ENCODE measurements at regions not wholly inside any gene's neighbourhood (a gene's known extent, or its start where the extent isn't known, plus 50 kb on each side); places are given as distances from the start of the nearest gene placed in this dataset.
"Not testable (repeated sequence)": the region's sequence is repeated elsewhere in the genome, so short reads cannot be mapped to it uniquely, and the experiment has no call there.

DNA sequence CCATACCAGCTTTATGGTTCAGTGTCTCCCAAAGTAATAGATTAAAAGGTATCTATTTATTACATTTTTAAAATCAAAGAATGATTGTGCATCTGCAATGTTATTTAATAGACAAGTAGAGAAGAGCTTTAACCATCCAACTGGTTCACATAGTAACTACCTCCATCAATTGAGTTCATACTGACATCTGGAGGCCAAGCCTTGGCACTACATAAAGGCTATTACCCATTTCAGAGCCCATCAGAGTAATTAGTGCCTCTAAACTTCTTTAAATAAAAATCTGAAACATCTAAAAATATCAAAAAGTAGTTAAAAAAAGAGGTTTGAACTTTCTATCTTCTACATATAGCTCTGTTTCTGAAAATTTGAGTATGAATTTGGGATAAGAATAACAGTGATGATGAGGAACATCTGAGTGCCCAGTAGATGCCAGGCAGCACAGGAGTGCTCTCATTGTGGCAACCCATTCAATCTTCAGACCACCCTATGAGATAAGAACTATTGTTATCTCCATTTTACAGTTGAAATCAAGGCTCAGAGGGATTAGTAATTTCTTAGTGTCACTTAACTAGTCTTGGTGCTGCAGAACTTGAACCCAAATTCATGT lies 132.9 kb upstream of the DAAM1 start:
- H2AFZ ChIP-seq: no peak overlapping the region
- H3K9me3 ChIP-seq (ENCODE audit: insufficient read depth, low read depth): no peaks in the 10 kb centered on the region
- no peaks in the 10 kb centered on the region for H3K9me2 ChIP-seq (ENCODE audit: insufficient read depth)
- H3K4me1 ChIP-seq (replicated peaks; ENCODE audit: insufficient read depth): no peaks in the 10 kb centered on the region
- H3K27me3 ChIP-seq (ENCODE audit: insufficient read depth, low read depth): no peaks in the 10 kb centered on the region
- intact Hi-C loops (cut with micrococcal nuclease; ENCODE audit: unreplicated experiment): loop anchor here (1.0 kb wide), 1 partner anchor 554 kb away; no protein-coding TSS in a partner anchor
- H3K4me2 ChIP-seq: no peak overlapping the region
- TF ChIP-seq, protein P1, sequence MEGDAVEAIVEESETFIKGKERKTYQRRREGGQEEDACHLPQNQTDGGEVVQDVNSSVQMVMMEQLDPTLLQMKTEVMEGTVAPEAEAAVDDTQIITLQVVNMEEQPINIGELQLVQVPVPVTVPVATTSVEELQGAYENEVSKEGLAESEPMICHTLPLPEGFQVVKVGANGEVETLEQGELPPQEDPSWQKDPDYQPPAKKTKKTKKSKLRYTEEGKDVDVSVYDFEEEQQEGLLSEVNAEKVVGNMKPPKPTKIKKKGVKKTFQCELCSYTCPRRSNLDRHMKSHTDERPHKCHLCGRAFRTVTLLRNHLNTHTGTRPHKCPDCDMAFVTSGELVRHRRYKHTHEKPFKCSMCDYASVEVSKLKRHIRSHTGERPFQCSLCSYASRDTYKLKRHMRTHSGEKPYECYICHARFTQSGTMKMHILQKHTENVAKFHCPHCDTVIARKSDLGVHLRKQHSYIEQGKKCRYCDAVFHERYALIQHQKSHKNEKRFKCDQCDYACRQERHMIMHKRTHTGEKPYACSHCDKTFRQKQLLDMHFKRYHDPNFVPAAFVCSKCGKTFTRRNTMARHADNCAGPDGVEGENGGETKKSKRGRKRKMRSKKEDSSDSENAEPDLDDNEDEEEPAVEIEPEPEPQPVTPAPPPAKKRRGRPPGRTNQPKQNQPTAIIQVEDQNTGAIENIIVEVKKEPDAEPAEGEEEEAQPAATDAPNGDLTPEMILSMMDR (conservative IDR thresholded peaks at IDR 0.05): peak; percentile 75
- no peak for TF ChIP-seq EZH2 (IDR thresholded peaks at IDR 0.05; ENCODE audit: low read depth)
- POLR2A ChIA-PET (ENCODE audit: unreplicated experiment): interaction anchor here (0.6 kb wide), 1 partner anchor 457 kb away, joined by 3 read pairs; no protein-coding TSS in a partner anchor
- H4K20me1 ChIP-seq (ENCODE audit: insufficient read depth): no peaks in the 10 kb centered on the region
- H3K4me3 ChIP-seq: no peak overlapping the region
- CTCF ChIA-PET: interaction anchor here (0.6 to 0.7 kb wide), 2 partner anchors 27 to 554 kb away, joined by 3 to 4 read pairs; no protein-coding TSS in a partner anchor
- DNase-seq: peak in 1 of 2 experiments; percentile 7
- H3K27ac ChIP-seq: no peak overlapping the region
- H3K79me2 ChIP-seq (ENCODE audit: low read depth): no peaks in the 10 kb centered on the region
- no peaks in the 10 kb centered on the region for H3K36me3 ChIP-seq (ENCODE audit: low read depth)
- H3F3A ChIP-seq (ENCODE audit: insufficient read depth, low read depth): no peaks in the 10 kb centered on the region
- no TSS peak for BruUV-seq (replicated peaks)

- no peak for TF ChIP-seq EZH2 (IDR thresholded peaks at IDR 0.05; ENCODE audit: low read depth)
- TF ChIP-seq, protein P1 (conservative IDR thresholded peaks at IDR 0.05): no peak
- H3K4me2 ChIP-seq: no peak overlapping the region
- no peaks in the 10 kb centered on the region for H3K4me1 ChIP-seq (replicated peaks; ENCODE audit: insufficient read depth)
- CTCF ChIA-PET: no interaction called here
- no peak for DNase-seq
- no peak overlapping the region for H3K4me3 ChIP-seq
- POLR2A ChIA-PET (ENCODE audit: unreplicated experiment): no interaction called here
- no peaks in the 10 kb centered on the region for H3F3A ChIP-seq (ENCODE audit: insufficient read depth, low read depth)
- H4K20me1 ChIP-seq (ENCODE audit: insufficient read depth): no peaks in the 10 kb centered on the region
- no peaks in the 10 kb centered on the region for H3K9me2 ChIP-seq (ENCODE audit: insufficient read depth)
- H3K36me3 ChIP-seq (ENCODE audit: low read depth): no peaks in the 10 kb centered on the region
- no peaks in the 10 kb centered on the region for H3K9me3 ChIP-seq (ENCODE audit: insufficient read depth, low read depth)
- H3K27ac ChIP-seq: no peak overlapping the region
- no peak overlapping the region for H2AFZ ChIP-seq
- BruUV-seq (replicated peaks): no TSS peak
- intact Hi-C loops (cut with micrococcal nuclease; ENCODE audit: unreplicated experiment): no loop called here
- H3K79me2 ChIP-seq (ENCODE audit: low read depth): no peaks in the 10 kb centered on the region
- H3K27me3 ChIP-seq (ENCODE audit: insufficient read depth, low read depth): no peaks in the 10 kb centered on the region
Observed at GRCh38 chr14:59057551-59057950, 130.9 kb upstream of the DAAM1 start.

GRCh38 chr14:59058776-59059175 lies 129.7 kb upstream of the DAAM1 start:
- H3K4me2 ChIP-seq; POLR2A ChIA-PET (ENCODE audit: unreplicated experiment); DNase-seq; H2AFZ ChIP-seq; H3K9me3 ChIP-seq (ENCODE audit: insufficient read depth, low read depth); H3K79me2 ChIP-seq (ENCODE audit: low read depth); H3K27me3 ChIP-seq (ENCODE audit: insufficient read depth, low read depth); H3F3A ChIP-seq (ENCODE audit: insufficient read depth, low read depth); H3K27ac ChIP-seq; BruUV-seq (replicated peaks); CTCF ChIA-PET; H3K4me1 ChIP-seq (replicated peaks; ENCODE audit: insufficient read depth); H3K36me3 ChIP-seq (ENCODE audit: low read depth); intact Hi-C loops (cut with micrococcal nuclease; ENCODE audit: unreplicated experiment); H3K9me2 ChIP-seq (ENCODE audit: insufficient read depth); H4K20me1 ChIP-seq (ENCODE audit: insufficient read depth); H3K4me3 ChIP-seq: not testable (repeated sequence)

DNA sequence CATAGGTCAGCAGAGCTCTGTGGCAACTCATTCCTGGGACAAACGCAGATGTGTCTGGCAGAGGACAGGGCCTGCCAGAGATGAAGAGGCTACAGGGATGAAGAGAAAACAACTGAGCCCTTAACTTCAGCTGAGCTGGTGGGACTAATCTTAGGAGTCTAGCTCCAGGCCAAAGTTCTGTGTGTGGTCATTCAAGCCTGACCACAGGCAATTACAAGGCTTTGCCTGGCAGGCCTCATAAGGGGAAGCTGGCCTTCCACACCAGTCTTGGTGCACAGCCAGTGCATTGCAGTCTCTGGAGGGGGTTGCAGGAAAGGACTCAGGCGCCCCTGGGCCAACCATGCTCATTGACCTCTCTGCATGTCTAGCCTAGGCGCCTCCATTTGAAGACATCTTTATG lies 127.6 kb upstream of the DAAM1 start:
- Histone ChIP-seq H3K9me3 (ENCODE audit: insufficient read depth, low read depth) (no peaks in the 10 kb centered on the region), H3K9me2 (ENCODE audit: insufficient read depth) (no peaks in the 10 kb centered on the region), H3K79me2 (ENCODE audit: low read depth) (no peaks in the 10 kb centered on the region), H3K36me3 (ENCODE audit: low read depth) (no peaks in the 10 kb centered on the region), H3K4me2 (no peak overlapping the region), H3K4me1 (replicated peaks; ENCODE audit: insufficient read depth) (no peaks in the 10 kb centered on the region), H2AFZ (no peak overlapping the region), H3K27me3 (ENCODE audit: insufficient read depth, low read depth) (no peaks in the 10 kb centered on the region), H3K27ac (no peak overlapping the region), H4K20me1 (ENCODE audit: insufficient read depth) (no peaks in the 10 kb centered on the region), H3K4me3 (no peak overlapping the region), H3F3A (ENCODE audit: insufficient read depth, low read depth) (no peaks in the 10 kb centered on the region)
- DNase-seq: no peak
- BruUV-seq (replicated peaks): no TSS peak
- intact Hi-C loops (cut with micrococcal nuclease; ENCODE audit: unreplicated experiment): no loop called here
- no peak for TF ChIP-seq EZH2 (IDR thresholded peaks at IDR 0.05; ENCODE audit: low read depth)
- TF ChIP-seq, protein P1 (conservative IDR thresholded peaks at IDR 0.05): no peak
- POLR2A ChIA-PET (ENCODE audit: unreplicated experiment): no interaction called here
- CTCF ChIA-PET: no interaction called here
